B cell (primary cell): ENCODE measurements at regions not wholly inside any gene's neighbourhood (a gene's known extent, or its start where the extent isn't known, plus 50 kb on each side); places are given as distances from the start of the nearest gene placed in this dataset.

Source experiments
- ATAC-seq: fragments of 200-7000 bp; cut with Tn5 transposase; one replicate; pipeline ENCODE4 v1.10.0; 2021; ENCODE audit warnings: low read depth, mild to moderate bottlenecking, moderate number of reproducible peaks, moderate library complexity
- CTCF ChIA-PET: fragments of 350-600 bp; sonication (Branson Sonifier 250); formaldehyde crosslinking; loops from one replicate; lab custom pipeline; 2021; ENCODE audit warnings: antibody characterized with exemption, inconsistent platforms; lab: Charles Lee
- POLR2A ChIA-PET: fragments of 350-600 bp; sonication (Branson Sonifier 250); formaldehyde crosslinking; loops from one replicate; lab custom pipeline; 2021; ENCODE audit warnings: antibody characterized with exemption; lab: Charles Lee
- DNase-seq: peaks from one replicate; pipeline ENCODE4 v3.0.0; 2013
- H2AFZ ChIP-seq: 2 replicates; pipeline ENCODE4 v1.6.1; 2012; ENCODE audit warnings: mild to moderate bottlenecking, low read depth, low read length; ENCODE audit not compliant: insufficient read depth, poor library complexity, severe bottlenecking
- H3K27ac ChIP-seq, 2 donors: 1 replicate in 1 of 2; 2 replicates in 1 of 2; pipeline ENCODE4 v1.5.1; 2012 to 2013; ENCODE audit warnings: low read length in 2 of 2, mild to moderate bottlenecking in 2 of 2, moderate library complexity in 1 of 2
- H3K27me3 ChIP-seq, 4 experiments: fragments of 200-600 bp in 1 of 4; sonication (generic) in 1 of 4; replicated peaks in 1 of 4; 1 replicate in 2 of 4; 2 replicates in 2 of 4; pipeline versions ENCODE4 v1.6.1 to v1.7.0; 2013 to 2016; ENCODE audit warnings: low read length in 3 of 4, mild to moderate bottlenecking in 2 of 4, mixed read lengths in 1 of 4, moderate library complexity in 1 of 4; ENCODE audit not compliant: insufficient read depth in 4 of 4, control insufficient read depth in 3 of 4; ENCODE audit errors: control extremely low read depth in 1 of 4
- H3K36me3 ChIP-seq, 2 experiments: replicated peaks in 1 of 2; 1 replicate in 1 of 2; 2 replicates in 1 of 2; pipeline versions ENCODE4 v1.6.1 to v1.7.1; 2013; ENCODE audit warnings: low read length in 1 of 2; ENCODE audit not compliant: insufficient read depth in 2 of 2, control insufficient read depth in 1 of 2; ENCODE audit errors: control extremely low read depth in 1 of 2, extremely low read depth in 1 of 2
- H3K4me1 ChIP-seq, 2 donors: fragments of 200-600 bp in 1 of 2; sonication (generic) in 1 of 2; 1 replicate in 1 of 2; 2 replicates in 1 of 2; pipeline versions ENCODE4 v1.5.1 to v1.6.1; 2013 to 2017; ENCODE audit warnings: low read length in 2 of 2; ENCODE audit not compliant: control insufficient read depth in 2 of 2, insufficient read depth in 2 of 2
- H3K4me2 ChIP-seq: replicated peaks from 2 replicates; pipeline ENCODE3; 2012; ENCODE audit warnings: mild to moderate bottlenecking, low read depth, low read length; ENCODE audit not compliant: poor library complexity, severe bottlenecking
- H3K4me3 ChIP-seq, 5 experiments: fragments of 200-600 bp in 1 of 5; sonication (generic) in 1 of 5; 1 replicate in 3 of 5; 2 replicates in 2 of 5; pipeline versions ENCODE4 v1.5.1 to v1.7.0; 2011 to 2016; ENCODE audit warnings: low read length in 4 of 5, mild to moderate bottlenecking in 4 of 5, low read depth in 2 of 5, control low read depth in 1 of 5, moderate library complexity in 1 of 5; ENCODE audit not compliant: insufficient read depth in 1 of 5; ENCODE audit errors: control extremely low read depth in 1 of 5, extremely low read depth in 1 of 5
- H3K79me2 ChIP-seq: fragments of 200-600 bp; sonication (generic); one replicate; pipeline ENCODE4 v1.6.0; 2016; ENCODE audit warnings: low read length; ENCODE audit not compliant: control insufficient read depth, insufficient read depth
- H3K9ac ChIP-seq: fragments of 200-600 bp; sonication (generic); 2 replicates; pipeline ENCODE4 v1.6.1; 2017; ENCODE audit warnings: mild to moderate bottlenecking, low read length, moderate library complexity
- H3K9me3 ChIP-seq, 3 donors: one replicate each; pipeline versions ENCODE4 v1.6.1 to v1.7.1; 2013; ENCODE audit warnings: low read length in 2 of 3; ENCODE audit not compliant: control insufficient read depth in 2 of 3, insufficient read depth in 1 of 3; ENCODE audit errors: control extremely low read depth in 1 of 3
- H4K20me1 ChIP-seq: 2 replicates; pipeline ENCODE4 v1.6.0; 2012; ENCODE audit warnings: mild to moderate bottlenecking, low read length; ENCODE audit not compliant: insufficient read depth, control insufficient read depth, poor library complexity, severe bottlenecking
- H3K27ac Mint-ChIP-seq: one replicate; pipeline ENCODE4 v1.8.0; 2021; ENCODE audit warnings: mixed read lengths
- H3K27me3 Mint-ChIP-seq: one replicate; pipeline ENCODE4 v1.8.0; 2021; ENCODE audit warnings: mixed read lengths
- H3K4me1 Mint-ChIP-seq: one replicate; pipeline ENCODE4 v1.8.0; 2021; ENCODE audit warnings: mixed read lengths
- H3K4me3 Mint-ChIP-seq: one replicate; pipeline ENCODE4 v1.8.0; 2021; ENCODE audit warnings: mixed read lengths
- H3K9me3 Mint-ChIP-seq: one replicate; pipeline ENCODE4 v1.8.0; 2022; ENCODE audit warnings: mixed read lengths; ENCODE audit not compliant: insufficient read depth
- EZH2 ChIP-seq: IDR thresholded peaks from 2 replicates; pipeline ENCODE4 v1.6.1; 2012; ENCODE audit warnings: borderline replicate concordance, low read depth, mild to moderate bottlenecking, moderate library complexity, low read length; ENCODE audit not compliant: insufficient read depth, poor library complexity, severe bottlenecking
- WGBS: methylation state at CpG from one replicate; pipeline ENCODE4 v1.1.5; 2013; ENCODE audit warnings: missing lambda C conversion rate; ENCODE audit not compliant: insufficient coverage; 5-methylcytosine and 5-hydroxymethylcytosine counted together
- intact Hi-C: fragments of 100-400 bp; cut with micrococcal nuclease; formaldehyde crosslinking; loops from one replicate; pipeline ENCODE4 v1.10.0; 2022
- TF ChIP-seq, protein P1 (sequence below): fragments of 200-600 bp; IDR thresholded peaks from one replicate; pipeline ENCODE4 v1.8.0; 2022; ENCODE audit warnings: antibody characterized with exemption, mild to moderate bottlenecking

DNA sequence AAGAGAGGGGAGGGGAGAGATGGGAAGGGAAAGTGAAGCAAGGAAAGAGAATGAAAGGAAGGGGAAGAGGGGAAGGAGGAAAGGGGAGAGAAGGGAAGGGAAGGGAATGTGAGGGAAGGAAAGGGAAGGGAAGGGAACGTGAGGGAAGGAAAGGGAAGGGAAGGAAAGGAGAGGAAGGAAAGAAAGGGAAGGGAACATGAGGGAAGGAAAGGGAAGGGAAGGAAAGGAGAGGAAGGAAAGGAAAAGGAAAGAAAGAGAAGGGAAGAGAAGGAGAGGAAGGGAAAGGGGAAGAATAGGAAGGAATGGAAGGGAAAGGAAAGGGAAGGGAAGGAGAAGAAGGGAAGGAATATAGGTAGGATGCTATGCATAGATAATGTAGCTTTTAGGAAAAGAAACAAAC, 139.7 kb upstream of the PTER start:
- no peaks in the 10 kb centered on the region for H3K79me2 ChIP-seq
- Mint-ChIP-seq H3K9me3 (peaks cover 2% of the 10 kb centered on the region), H3K27ac (no peak overlapping the region), H3K4me1 (no peaks in the 10 kb centered on the region), H3K27me3 (peaks cover 5% of the 10 kb centered on the region), H3K4me3 (no peak overlapping the region)
- no peak for TF ChIP-seq EZH2
- TF ChIP-seq, protein P1, sequence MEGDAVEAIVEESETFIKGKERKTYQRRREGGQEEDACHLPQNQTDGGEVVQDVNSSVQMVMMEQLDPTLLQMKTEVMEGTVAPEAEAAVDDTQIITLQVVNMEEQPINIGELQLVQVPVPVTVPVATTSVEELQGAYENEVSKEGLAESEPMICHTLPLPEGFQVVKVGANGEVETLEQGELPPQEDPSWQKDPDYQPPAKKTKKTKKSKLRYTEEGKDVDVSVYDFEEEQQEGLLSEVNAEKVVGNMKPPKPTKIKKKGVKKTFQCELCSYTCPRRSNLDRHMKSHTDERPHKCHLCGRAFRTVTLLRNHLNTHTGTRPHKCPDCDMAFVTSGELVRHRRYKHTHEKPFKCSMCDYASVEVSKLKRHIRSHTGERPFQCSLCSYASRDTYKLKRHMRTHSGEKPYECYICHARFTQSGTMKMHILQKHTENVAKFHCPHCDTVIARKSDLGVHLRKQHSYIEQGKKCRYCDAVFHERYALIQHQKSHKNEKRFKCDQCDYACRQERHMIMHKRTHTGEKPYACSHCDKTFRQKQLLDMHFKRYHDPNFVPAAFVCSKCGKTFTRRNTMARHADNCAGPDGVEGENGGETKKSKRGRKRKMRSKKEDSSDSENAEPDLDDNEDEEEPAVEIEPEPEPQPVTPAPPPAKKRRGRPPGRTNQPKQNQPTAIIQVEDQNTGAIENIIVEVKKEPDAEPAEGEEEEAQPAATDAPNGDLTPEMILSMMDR: no peak
- H3K9ac ChIP-seq: no peak overlapping the region
- intact Hi-C loops: no loop called here
- H3K36me3 ChIP-seq: no peaks in the 10 kb centered on the region
- H3K4me2 ChIP-seq: no peak overlapping the region
- ChIA-PET POLR2A (no interaction called here), CTCF (no interaction called here)
- no peak for ATAC-seq
- 53% methylated on average over 1 of the region's 1 CpG for WGBS
- no peak overlapping the region for H2AFZ ChIP-seq
- H3K9me3 ChIP-seq: no peaks in the 10 kb centered on the region
- no peaks in the 10 kb centered on the region for H3K27me3 ChIP-seq
- H3K27ac ChIP-seq: no peak overlapping the region
- no peaks in the 10 kb centered on the region for H3K4me1 ChIP-seq
- no peak for DNase-seq
- H4K20me1 ChIP-seq: no peaks in the 10 kb centered on the region
- no peak overlapping the region for H3K4me3 ChIP-seq

DNA sequence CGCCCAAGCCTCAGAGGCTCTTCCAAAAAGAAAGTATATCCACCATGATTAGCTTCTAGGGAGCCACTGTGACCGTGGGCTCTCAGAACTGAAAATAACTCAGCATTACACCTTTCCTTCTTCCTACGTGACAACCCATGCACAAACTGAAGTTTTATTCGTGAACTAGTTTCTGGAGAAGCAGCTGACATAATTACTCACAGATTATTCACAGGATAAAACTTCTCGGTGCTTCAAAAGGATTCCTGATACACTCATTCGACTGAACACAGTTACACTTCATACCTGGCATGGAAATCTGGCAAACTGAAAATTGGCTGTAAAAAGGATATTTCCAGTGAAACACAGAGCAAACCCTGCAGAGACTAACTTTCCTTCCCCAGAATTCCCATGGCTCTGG, 139.2 kb upstream of the PTER start:
- WGBS: 89% methylated on average over 6 of the region's 6 CpGs
- Mint-ChIP-seq H3K4me3 (no peak overlapping the region), H3K27me3 (peaks cover 5% of the 10 kb centered on the region), H3K9me3 (peaks cover 2% of the 10 kb centered on the region), H3K27ac (no peak overlapping the region), H3K4me1 (no peaks in the 10 kb centered on the region)
- Histone ChIP-seq H3K36me3 (no peaks in the 10 kb centered on the region), H3K9ac (no peak overlapping the region), H3K4me2 (no peak overlapping the region), H3K27me3 (no peaks in the 10 kb centered on the region), H3K4me1 (no peaks in the 10 kb centered on the region), H3K79me2 (no peaks in the 10 kb centered on the region), H3K9me3 (no peaks in the 10 kb centered on the region), H3K4me3 (no peak overlapping the region), H2AFZ (no peak overlapping the region), H4K20me1 (no peaks in the 10 kb centered on the region), H3K27ac (no peak overlapping the region)
- ChIA-PET POLR2A (no interaction called here), CTCF (no interaction called here)
- DNase-seq: no peak
- ATAC-seq: no peak
- intact Hi-C loops: no loop called here
- TF ChIP-seq, protein P1: no peak
- TF ChIP-seq EZH2: no peak
